ENCODE measurements at regions not wholly inside any gene's neighbourhood (a gene's known extent, or its start where the extent isn't known, plus 50 kb on each side); places are given as distances from the start of the nearest gene placed in this dataset.

DNA sequence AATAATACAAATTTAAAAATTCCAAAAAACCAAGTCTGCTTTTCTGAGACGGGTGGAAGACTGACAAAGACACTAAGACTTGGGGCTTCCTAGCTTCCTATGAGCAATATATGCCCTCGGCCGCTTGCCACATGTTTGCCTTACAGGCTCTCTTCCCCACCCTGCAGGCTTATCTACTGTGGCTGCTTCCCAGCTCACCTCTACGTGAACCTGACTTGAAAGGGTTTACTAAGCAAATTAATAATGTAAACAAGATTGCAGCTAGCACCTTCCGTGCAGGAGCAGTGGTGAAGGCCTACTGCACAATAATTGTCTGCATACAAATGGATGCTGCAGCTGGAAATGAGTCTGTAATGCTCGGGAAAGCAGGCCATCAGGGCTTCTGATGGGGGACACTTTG is 152.9 kb upstream of the DAB1 start:
- ChIA-PET POLR2A (no interaction called here), CTCF (no interaction called here)
- Histone ChIP-seq H3K9ac (no peak overlapping the region), H3K4me3 (ENCODE audit: low read depth in 2 of 2, low read length in 1 of 2) (no peak overlapping the region), H3K27me3 (ENCODE audit: insufficient read depth) (no peaks in the 10 kb centered on the region), H3K9me2 (no peaks in the 10 kb centered on the region), H3K27ac (ENCODE audit: low read depth in 2 of 2, low read length in 1 of 2) (no peak overlapping the region), H3K79me2 (ENCODE audit: insufficient read depth) (no peaks in the 10 kb centered on the region), H3K4me2 (no peak overlapping the region), H3K9me3 (no peaks in the 10 kb centered on the region), H3K36me3 (replicated peaks in 1 of 2; ENCODE audit: control insufficient read depth in 1 of 2, insufficient read depth in 2 of 2, low read length in 1 of 2) (no peaks in the 10 kb centered on the region), H3F3A (replicated peaks; ENCODE audit: insufficient read depth) (no peaks in the 10 kb centered on the region), H2AFZ (ENCODE audit: low read depth) (no peak overlapping the region), H4K20me1 (ENCODE audit: insufficient read depth) (no peaks in the 10 kb centered on the region), H3K4me1 (ENCODE audit: control insufficient read depth in 1 of 2, insufficient read depth in 2 of 2, low read depth in 1 of 2, low read length in 1 of 2) (peaks cover 0 to 10% of the 10 kb centered on the region in 2 experiments; a peak in 1 of 4 replicates)
- no peak for DNase-seq
- 63% methylated on average over 6 of the region's 6 CpGs for WGBS (ENCODE audit: low lambda C conversion rate)
- no peak for TF ChIP-seq FOXJ3 (CRISPR knock-in tag; IDR thresholded peaks at IDR 0.05)
- TF ChIP-seq ZBTB33 (IDR thresholded peaks at IDR 0.05; ENCODE audit: borderline replicate concordance, low read depth) = no peak
- TF ChIP-seq RAD21 (IDR thresholded peaks at IDR 0.05; ENCODE audit: low read length) = no peak
- no peak for TF ChIP-seq FOSL2 (IDR thresholded peaks at IDR 0.05; ENCODE audit: borderline replicate concordance, low read depth)
- no peak for TF ChIP-seq CHD2 (IDR thresholded peaks at IDR 0.05; ENCODE audit: low read length, partially characterized antibody)
- TF ChIP-seq JUND (IDR thresholded peaks at IDR 0.05) = no peak
- TF ChIP-seq, protein P1, sequence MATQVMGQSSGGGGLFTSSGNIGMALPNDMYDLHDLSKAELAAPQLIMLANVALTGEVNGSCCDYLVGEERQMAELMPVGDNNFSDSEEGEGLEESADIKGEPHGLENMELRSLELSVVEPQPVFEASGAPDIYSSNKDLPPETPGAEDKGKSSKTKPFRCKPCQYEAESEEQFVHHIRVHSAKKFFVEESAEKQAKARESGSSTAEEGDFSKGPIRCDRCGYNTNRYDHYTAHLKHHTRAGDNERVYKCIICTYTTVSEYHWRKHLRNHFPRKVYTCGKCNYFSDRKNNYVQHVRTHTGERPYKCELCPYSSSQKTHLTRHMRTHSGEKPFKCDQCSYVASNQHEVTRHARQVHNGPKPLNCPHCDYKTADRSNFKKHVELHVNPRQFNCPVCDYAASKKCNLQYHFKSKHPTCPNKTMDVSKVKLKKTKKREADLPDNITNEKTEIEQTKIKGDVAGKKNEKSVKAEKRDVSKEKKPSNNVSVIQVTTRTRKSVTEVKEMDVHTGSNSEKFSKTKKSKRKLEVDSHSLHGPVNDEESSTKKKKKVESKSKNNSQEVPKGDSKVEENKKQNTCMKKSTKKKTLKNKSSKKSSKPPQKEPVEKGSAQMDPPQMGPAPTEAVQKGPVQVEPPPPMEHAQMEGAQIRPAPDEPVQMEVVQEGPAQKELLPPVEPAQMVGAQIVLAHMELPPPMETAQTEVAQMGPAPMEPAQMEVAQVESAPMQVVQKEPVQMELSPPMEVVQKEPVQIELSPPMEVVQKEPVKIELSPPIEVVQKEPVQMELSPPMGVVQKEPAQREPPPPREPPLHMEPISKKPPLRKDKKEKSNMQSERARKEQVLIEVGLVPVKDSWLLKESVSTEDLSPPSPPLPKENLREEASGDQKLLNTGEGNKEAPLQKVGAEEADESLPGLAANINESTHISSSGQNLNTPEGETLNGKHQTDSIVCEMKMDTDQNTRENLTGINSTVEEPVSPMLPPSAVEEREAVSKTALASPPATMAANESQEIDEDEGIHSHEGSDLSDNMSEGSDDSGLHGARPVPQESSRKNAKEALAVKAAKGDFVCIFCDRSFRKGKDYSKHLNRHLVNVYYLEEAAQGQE (IDR thresholded peaks at IDR 0.05; ENCODE audit: low read depth, low read length) = no peak
- no peak for TF ChIP-seq USF2 (IDR thresholded peaks at IDR 0.05; ENCODE audit: borderline replicate concordance, low read depth, low read length)
- no peak for TF ChIP-seq MEF2A (IDR thresholded peaks at IDR 0.05; ENCODE audit: borderline replicate concordance, low read depth)
- TF ChIP-seq, protein P2, sequence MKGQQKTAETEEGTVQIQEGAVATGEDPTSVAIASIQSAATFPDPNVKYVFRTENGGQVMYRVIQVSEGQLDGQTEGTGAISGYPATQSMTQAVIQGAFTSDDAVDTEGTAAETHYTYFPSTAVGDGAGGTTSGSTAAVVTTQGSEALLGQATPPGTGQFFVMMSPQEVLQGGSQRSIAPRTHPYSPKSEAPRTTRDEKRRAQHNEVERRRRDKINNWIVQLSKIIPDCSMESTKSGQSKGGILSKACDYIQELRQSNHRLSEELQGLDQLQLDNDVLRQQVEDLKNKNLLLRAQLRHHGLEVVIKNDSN (IDR thresholded peaks at IDR 0.05; ENCODE audit: borderline replicate concordance, low read depth) = no peak
- no peak for TF ChIP-seq MAX (IDR thresholded peaks at IDR 0.05; ENCODE audit: low read depth)

All from SK-N-SH (cell line).